Spleen (tissue), 11 donors: ENCODE measurements at regions not wholly inside any gene's neighbourhood (a gene's known extent, or its start where the extent isn't known, plus 50 kb on each side); places are given as distances from the start of the nearest gene placed in this dataset.

ENCODE experiments used
- DNase-seq: peaks from one replicate; pipeline ENCODE4 v3.0.0-alpha.2; 2020
- H3K27ac ChIP-seq, 8 donors: fragments of 200-600 bp; sonication (generic) in 7 of 8; 1 replicate in 4 of 8; 2 replicates in 4 of 8; pipeline versions ENCODE4 v1.5.0 to v1.8.0; 2016 to 2021; ENCODE audit warnings: inconsistent platforms in 4 of 8, mild to moderate bottlenecking in 4 of 8, moderate library complexity in 1 of 8
- H3K27me3 ChIP-seq, 7 donors: fragments of 200-600 bp; sonication (generic) in 6 of 7; replicated peaks in 1 of 7; 1 replicate in 4 of 7; 2 replicates in 3 of 7; pipeline versions ENCODE4 v1.5.0 to v1.8.0; 2016 to 2021; ENCODE audit warnings: inconsistent platforms in 3 of 7, mild to moderate bottlenecking in 1 of 7
- H3K36me3 ChIP-seq, 6 donors: fragments of 200-600 bp; sonication (generic) in 5 of 6; 1 replicate in 4 of 6; 2 replicates in 2 of 6; pipeline versions ENCODE4 v1.5.0 to v1.8.0; 2016 to 2021; ENCODE audit warnings: inconsistent platforms in 2 of 6
- H3K4me1 ChIP-seq, 6 donors: fragments of 200-600 bp; sonication (generic) in 5 of 6; 1 replicate in 3 of 6; 2 replicates in 3 of 6; pipeline versions ENCODE4 v1.5.0 to v1.8.0; 2016 to 2021; ENCODE audit warnings: inconsistent platforms in 3 of 6
- H3K4me3 ChIP-seq, 8 donors: fragments of 200-600 bp; sonication (generic) in 7 of 8; 1 replicate in 4 of 8; 2 replicates in 4 of 8; pipeline versions ENCODE4 v1.5.0 to v1.8.0; 2016 to 2021; ENCODE audit warnings: inconsistent platforms in 4 of 8, mild to moderate bottlenecking in 4 of 8, moderate library complexity in 2 of 8
- H3K9me3 ChIP-seq, 8 donors: fragments of 200-600 bp; sonication (generic) in 7 of 8; 1 replicate in 4 of 8; 2 replicates in 4 of 8; pipeline versions ENCODE4 v1.5.0 to v1.8.0; 2016 to 2021; ENCODE audit warnings: inconsistent platforms in 4 of 8
- CTCF ChIP-seq, 11 experiments: fragments of 200-600 bp in 7 of 11; fragments of 450-650 bp in 4 of 11; sonication (generic) in 4 of 11; IDR thresholded peaks in 8 of 11; conservative IDR thresholded peaks in 3 of 11; 1 replicate in 7 of 11; 2 replicates in 4 of 11; pipeline versions ENCODE4 v1.4.0 to v1.8.0; 2016 to 2021; ENCODE audit warnings: antibody characterized with exemption in 11 of 11, inconsistent platforms in 4 of 11, mild to moderate bottlenecking in 1 of 11
- POLR2A ChIP-seq, 3 donors: fragments of 450-650 bp; IDR thresholded peaks; one replicate each; pipeline ENCODE4 v1.5.1; 2017; ENCODE audit warnings: antibody characterized with exemption in 3 of 3, mild to moderate bottlenecking in 1 of 3
- POLR2AphosphoS5 ChIP-seq, 3 donors: sonication (generic); formaldehyde crosslinking; IDR thresholded peaks; one replicate each; pipeline ENCODE4 v1.5.1; 2017; ENCODE audit warnings: antibody characterized with exemption in 3 of 3
- WGBS, 5 donors: extraction: QIAGEN DNeasy Blood & Tissue Kit in 3 of 5; methylation state at CpG; one replicate each; pipeline versions ENCODE4 v1.1.5 to v1.1.7; 2013 to 2018; 5-methylcytosine and 5-hydroxymethylcytosine counted together
- intact Hi-C: fragments of 100-400 bp; cut with DNase I; formaldehyde crosslinking; loops from one replicate; pipeline ENCODE4 v1.15.0; 2023; ENCODE audit warnings: low total_unique reads
- donor health status: healthy with polysubstance abuse.
- donor health status: DM: no; HTN: no; CAD: no; lungs with moderate emphysema.
- donor health status: DM: no; HTN: no; CAD: no.
- donor health status: Bipolar disorder and iron deficiency.
- donor health status: healthy.
- donor health status: DM: no; HTN: no; CAD: no.
- donor health status: DM: yes; HTN: yes; CAD: no.

- intact Hi-C loops, result no loop called here
- H3K9me3 ChIP-seq, result no peaks in the 10 kb centered on the region
- no peaks in the 10 kb centered on the region for H3K36me3 ChIP-seq
- WGBS, 5 donors, result 2 to 8% (median 4%) methylated on average over 33 of the region's 33 CpGs
- H3K27ac ChIP-seq, result no peak overlapping the region
- H3K27me3 ChIP-seq, result peaks cover 0 to 71% (median 35%) of the 10 kb centered on the region in 7 donors
- no peak for DNase-seq
- H3K4me3 ChIP-seq, result peak overlapping the region; percentile 21 to 65 (median 36)
- H3K4me1 ChIP-seq, result peaks cover 0 to 23% (median 14%) of the 10 kb centered on the region in 6 donors
- TF ChIP-seq POLR2AphosphoS5 (IDR thresholded peaks at IDR 0.05), result no peak
- no peak for TF ChIP-seq CTCF (IDR thresholded peaks at IDR 0.05 in 8 of 11, conservative IDR thresholded peaks at IDR 0.05 in 3 of 11)
Measured at GRCh38 chr13:99894840-99895443, 76.6 kb downstream of the ZIC5 start.

GRCh38 chr13:99894105-99894839, 77.3 kb downstream of the ZIC5 start:
- peak overlapping the region in 3 of 8 donors; percentile 36 to 65 (median 45) for H3K4me3 ChIP-seq

GRCh38 chr13:99893567-99893966, 78.0 kb downstream of the ZIC5 start:
- WGBS, 5 donors, result 88 to 99% (median 95%) methylated on average over 8 to 9 of the region's 9 CpGs
- TF ChIP-seq CTCF (IDR thresholded peaks at IDR 0.05 in 8 of 11, conservative IDR thresholded peaks at IDR 0.05 in 3 of 11), result no peak
- TF ChIP-seq POLR2AphosphoS5 (IDR thresholded peaks at IDR 0.05), result no peak
- no peak for TF ChIP-seq POLR2A (IDR thresholded peaks at IDR 0.05)
- H3K9me3 ChIP-seq, result no peaks in the 10 kb centered on the region
- DNase-seq, result no peak
- H3K27me3 ChIP-seq, result peaks cover 0 to 57% (median 34%) of the 10 kb centered on the region in 7 donors
- intact Hi-C loops, result no loop called here
- no peak overlapping the region for H3K4me3 ChIP-seq
- H3K4me1 ChIP-seq, result peaks cover 0 to 23% (median 14%) of the 10 kb centered on the region in 6 donors
- no peak overlapping the region for H3K27ac ChIP-seq
- H3K36me3 ChIP-seq, result no peaks in the 10 kb centered on the region

More at GRCh38 chr13:99894105-99894839, 77.3 kb downstream of the ZIC5 start:
- Histone ChIP-seq H3K36me3 (no peaks in the 10 kb centered on the region), H3K9me3 (no peaks in the 10 kb centered on the region), H3K27ac (no peak overlapping the region), H3K27me3 (peaks cover 0 to 64% (median 35%) of the 10 kb centered on the region in 7 donors), H3K4me1 (peaks cover 0 to 23% (median 14%) of the 10 kb centered on the region in 6 donors)
- TF ChIP-seq POLR2A (IDR thresholded peaks at IDR 0.05), result no peak
- no peak for TF ChIP-seq CTCF (IDR thresholded peaks at IDR 0.05 in 8 of 11, conservative IDR thresholded peaks at IDR 0.05 in 3 of 11)
- TF ChIP-seq POLR2AphosphoS5 (IDR thresholded peaks at IDR 0.05), result no peak
- intact Hi-C loops, result no loop called here
- DNase-seq, result no peak
- WGBS, 5 donors, result 61 to 78% (median 64%) methylated on average over 13 of the region's 13 CpGs

- no peak for DNase-seq
- H3K9me3 ChIP-seq, result no peaks in the 10 kb centered on the region
- H3K36me3 ChIP-seq, result no peaks in the 10 kb centered on the region
- no peak for TF ChIP-seq POLR2A (IDR thresholded peaks at IDR 0.05)
- no peak for TF ChIP-seq POLR2AphosphoS5 (IDR thresholded peaks at IDR 0.05)
- TF ChIP-seq CTCF (IDR thresholded peaks at IDR 0.05 in 8 of 11, conservative IDR thresholded peaks at IDR 0.05 in 3 of 11), result no peak
- H3K4me3 ChIP-seq, result no peak overlapping the region
- intact Hi-C loops, result no loop called here
- H3K4me1 ChIP-seq, result peaks cover 0 to 23% (median 14%) of the 10 kb centered on the region in 6 donors
- peaks cover 0 to 52% (median 28%) of the 10 kb centered on the region in 7 donors for H3K27me3 ChIP-seq
- WGBS, 5 donors, result 90 to 94% (median 93%) methylated on average over 12 to 17 of the region's 17 CpGs
- H3K27ac ChIP-seq, result no peak overlapping the region
Measured at GRCh38 chr13:99892866-99893504, 78.6 kb downstream of the ZIC5 start.
